ENCODE measurements at regions not wholly inside any gene's neighbourhood (a gene's known extent, or its start where the extent isn't known, plus 50 kb on each side); places are given as distances from the start of the nearest gene placed in this dataset.

- no peak for DNase-seq (ENCODE audit: low spot score)
Measured at GRCh38 chr22:48612077-48612995, 1215.3 kb downstream of the BRD1 start.

- no peak for DNase-seq (ENCODE audit: low spot score)
Measured at GRCh38 chr22:48609279-48609865, 1218.3 kb downstream of the BRD1 start.

GRCh38 chr22:48607901-48608662, 1219.6 kb downstream of the BRD1 start:
- DNase-seq (ENCODE audit: low spot score): no peak

- DNase-seq (ENCODE audit: low spot score): no peak
Measured at GRCh38 chr22:48606684-48607307, 1220.9 kb downstream of the BRD1 start.

GRCh38 chr22:48605856-48606481, 1221.7 kb downstream of the BRD1 start:
- DNase-seq (ENCODE audit: low spot score): no peak

GRCh38 chr22:48605125-48605524, 1222.5 kb downstream of the BRD1 start:
- no peak for DNase-seq (ENCODE audit: low spot score)

- no peak for DNase-seq (ENCODE audit: low spot score)
Measured at GRCh38 chr22:48603621-48604320, 1223.9 kb downstream of the BRD1 start.

GRCh38 chr22:48602805-48603518, 1224.7 kb downstream of the BRD1 start:
- no peak for DNase-seq (ENCODE audit: low spot score)

- DNase-seq (ENCODE audit: low spot score): no peak
Measured at GRCh38 chr22:48600681-48601080, 1227.0 kb downstream of the BRD1 start.

GRCh38 chr22:48600171-48600570, 1227.5 kb downstream of the BRD1 start:
- DNase-seq (ENCODE audit: low spot score): no peak

- DNase-seq (ENCODE audit: low spot score): no peak
Measured at GRCh38 chr22:48599346-48599745, 1228.3 kb downstream of the BRD1 start.

GRCh38 chr22:48596111-48596850, 1231.4 kb downstream of the BRD1 start:
- no peak for DNase-seq (ENCODE audit: low spot score)

- DNase-seq (ENCODE audit: low spot score): no peak
Measured at GRCh38 chr22:48595511-48595905, 1232.2 kb downstream of the BRD1 start.

GRCh38 chr22:48594757-48595510, 1232.7 kb downstream of the BRD1 start:
- DNase-seq (ENCODE audit: low spot score): no peak

- no peak for DNase-seq (ENCODE audit: low spot score)
Measured at GRCh38 chr22:48594016-48594756, 1233.5 kb downstream of the BRD1 start.

- no peak for DNase-seq (ENCODE audit: low spot score)
Measured at GRCh38 chr22:48593551-48593950, 1234.1 kb downstream of the BRD1 start.

- DNase-seq (ENCODE audit: low spot score): no peak
Measured at GRCh38 chr22:48592931-48593330, 1234.7 kb downstream of the BRD1 start.

- no peak for DNase-seq (ENCODE audit: low spot score)
Measured at GRCh38 chr22:48592488-48592887, 1235.2 kb downstream of the BRD1 start.

GRCh38 chr22:48592066-48592345, 1235.7 kb downstream of the BRD1 start:
- DNase-seq (ENCODE audit: low spot score): no peak

Data from iPS-NIHi11 (cell line).